Tibial nerve (tissue), 4 donors: ENCODE measurements at regions not wholly inside any gene's neighbourhood (a gene's known extent, or its start where the extent isn't known, plus 50 kb on each side); places are given as distances from the start of the nearest gene placed in this dataset.

Experiments used
- CTCF ChIP-seq, 5 experiments: fragments of 200-600 bp in 3 of 5; fragments of 450-650 bp in 2 of 5; sonication (generic) in 3 of 5; IDR thresholded peaks; one replicate each; pipeline ENCODE4 v1.5.1; 2016 to 2019; ENCODE audit warnings: antibody characterized with exemption in 5 of 5, mild to moderate bottlenecking in 3 of 5, moderate library complexity in 2 of 5
- EP300 ChIP-seq, 2 donors: sonication (generic); formaldehyde crosslinking; IDR thresholded peaks; one replicate each; pipeline ENCODE4 v1.6.1; 2017; ENCODE audit warnings: antibody characterized with exemption in 2 of 2, mild to moderate bottlenecking in 1 of 2
- POLR2A ChIP-seq, 2 donors: fragments of 450-650 bp; IDR thresholded peaks; one replicate each; pipeline ENCODE4 v1.6.1; 2017; ENCODE audit warnings: antibody characterized with exemption in 2 of 2, mild to moderate bottlenecking in 2 of 2, moderate library complexity in 2 of 2

GRCh38 chr12:25324861-25325260, 74.1 kb upstream of the KRAS start:
- no peak for TF ChIP-seq CTCF (IDR thresholded peaks at IDR 0.05)
- TF ChIP-seq EP300 (IDR thresholded peaks at IDR 0.05): no peak
- TF ChIP-seq POLR2A (IDR thresholded peaks at IDR 0.05): no peak
